GM08714 (cell line): ENCODE measurements at regions not wholly inside any gene's neighbourhood (a gene's known extent, or its start where the extent isn't known, plus 50 kb on each side); places are given as distances from the start of the nearest gene placed in this dataset.

Source experiments
- H3K4me3 ChIP-seq: fragments of 200-500 bp; sonication (Bioruptor generic); 2 replicates; pipeline ENCODE4 v1.5.1; 2014; ENCODE audit warnings: mild to moderate bottlenecking, low read length, inconsistent platforms
- ZNF274 ChIP-seq: IDR thresholded peaks from 2 replicates; pipeline ENCODE4 v1.6.1; 2012; ENCODE audit warnings: mild to moderate bottlenecking, low read depth, low read length

DNA sequence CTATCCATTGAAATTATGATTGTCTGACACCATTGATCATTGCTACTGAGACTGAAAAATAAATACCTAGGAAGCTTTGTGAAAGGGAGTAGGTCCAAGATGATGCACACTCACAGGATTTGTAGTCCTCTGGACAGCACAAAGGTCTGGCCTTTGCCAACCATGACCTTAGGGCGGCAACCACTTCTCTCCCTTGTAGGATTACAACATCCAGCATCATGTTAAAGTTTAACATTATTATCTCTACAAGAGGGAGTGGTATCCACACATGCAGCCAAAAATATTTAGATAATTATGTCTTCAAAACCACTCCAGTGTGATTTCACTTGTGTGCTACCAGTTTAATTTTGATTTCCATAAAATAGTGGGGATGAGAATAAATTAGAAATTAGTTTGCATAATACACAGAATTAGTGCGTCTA lies 51.1 kb upstream of the NHSL1 start:
- no peak overlapping the region for H3K4me3 ChIP-seq
- TF ChIP-seq ZNF274 = no peak

DNA sequence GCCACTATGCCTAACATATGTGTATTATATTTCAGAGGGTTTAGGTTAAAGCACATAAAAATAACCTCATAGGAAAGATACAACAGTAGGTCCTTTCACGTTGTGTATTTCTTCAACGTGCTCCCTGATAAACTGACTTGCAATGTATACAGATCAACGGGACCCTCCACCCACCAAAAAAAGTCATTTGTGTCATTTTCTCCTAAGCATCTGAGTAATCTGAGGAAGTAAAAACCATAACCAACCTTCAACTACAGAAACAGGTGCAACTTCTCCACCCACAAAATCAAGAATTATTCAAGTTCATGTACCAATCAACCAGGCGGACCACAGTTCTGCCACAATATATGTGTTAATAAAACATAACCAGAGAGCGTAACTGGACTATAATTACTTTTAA lies 54.9 kb upstream of the NHSL1 start:
- H3K4me3 ChIP-seq = no peak overlapping the region
- no peak for TF ChIP-seq ZNF274

DNA sequence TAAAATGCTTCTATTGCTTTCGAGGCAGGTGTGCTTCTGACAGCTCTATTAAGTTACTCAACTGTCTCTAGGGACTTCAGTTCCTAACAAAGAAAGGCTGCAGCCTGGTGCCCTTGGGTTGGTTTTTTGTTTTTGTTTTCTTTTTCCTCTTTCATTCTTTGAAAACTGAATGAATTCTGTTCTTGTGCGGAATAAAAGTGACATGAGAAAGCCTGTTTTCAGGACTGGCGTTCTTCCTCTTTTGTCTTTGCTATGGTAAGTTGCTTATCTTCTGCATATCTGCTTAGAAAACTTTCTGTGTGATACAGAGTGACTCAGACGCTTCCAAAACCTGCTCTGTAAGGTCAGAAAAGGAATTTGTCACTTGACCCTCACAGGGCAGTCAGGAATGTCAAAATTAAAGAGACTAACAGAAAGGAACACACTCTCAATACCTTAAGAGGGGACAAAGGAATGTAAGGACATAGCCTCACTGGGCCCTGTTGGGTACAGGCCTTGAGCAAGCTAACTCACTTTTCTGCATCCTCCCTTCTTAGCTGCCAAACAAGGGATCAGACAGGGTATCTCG lies 56.2 kb upstream of the NHSL1 start:
- TF ChIP-seq ZNF274 = no peak
- H3K4me3 ChIP-seq = no peak overlapping the region

DNA sequence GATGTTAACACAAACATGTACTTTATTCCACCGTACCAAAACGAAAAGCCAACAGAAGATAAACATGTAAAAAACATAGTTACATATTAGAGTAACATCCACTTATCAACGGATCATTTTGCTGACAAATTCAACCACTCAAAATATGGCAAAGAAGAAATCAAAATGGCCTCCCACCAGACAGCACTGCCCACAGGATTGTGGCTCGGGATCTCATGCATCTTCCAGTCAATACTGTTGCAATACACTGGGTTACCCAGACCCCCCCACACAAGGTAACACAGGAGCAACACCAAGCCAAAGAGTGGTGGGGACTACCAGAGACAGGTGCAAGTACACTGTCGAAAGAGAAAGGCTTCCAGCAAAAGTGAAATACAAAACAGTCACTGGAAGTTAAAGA lies 57.9 kb upstream of the NHSL1 start:
- H3K4me3 ChIP-seq = no peak overlapping the region
- TF ChIP-seq ZNF274 = no peak

DNA sequence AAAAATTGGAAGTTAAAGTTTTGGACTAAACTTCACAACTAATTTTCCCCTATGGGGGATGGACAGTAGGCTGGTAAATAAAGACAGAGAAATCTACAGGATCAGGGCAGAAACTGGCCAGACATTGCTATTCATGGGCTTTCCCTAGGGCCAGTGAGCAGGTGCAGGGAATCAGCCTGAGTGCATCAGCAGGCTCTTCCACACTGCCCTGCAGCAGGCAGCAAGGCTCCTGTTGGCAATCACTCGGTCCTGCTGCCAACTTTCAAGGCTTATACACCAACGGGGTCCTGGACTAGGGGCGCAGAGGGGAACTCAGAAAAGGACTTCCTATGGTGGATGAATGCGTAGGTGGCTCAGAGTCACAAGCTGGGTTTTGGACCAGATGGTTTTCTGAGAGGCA lies 59.8 kb upstream of the NHSL1 start:
- TF ChIP-seq ZNF274 = no peak
- no peak overlapping the region for H3K4me3 ChIP-seq

DNA sequence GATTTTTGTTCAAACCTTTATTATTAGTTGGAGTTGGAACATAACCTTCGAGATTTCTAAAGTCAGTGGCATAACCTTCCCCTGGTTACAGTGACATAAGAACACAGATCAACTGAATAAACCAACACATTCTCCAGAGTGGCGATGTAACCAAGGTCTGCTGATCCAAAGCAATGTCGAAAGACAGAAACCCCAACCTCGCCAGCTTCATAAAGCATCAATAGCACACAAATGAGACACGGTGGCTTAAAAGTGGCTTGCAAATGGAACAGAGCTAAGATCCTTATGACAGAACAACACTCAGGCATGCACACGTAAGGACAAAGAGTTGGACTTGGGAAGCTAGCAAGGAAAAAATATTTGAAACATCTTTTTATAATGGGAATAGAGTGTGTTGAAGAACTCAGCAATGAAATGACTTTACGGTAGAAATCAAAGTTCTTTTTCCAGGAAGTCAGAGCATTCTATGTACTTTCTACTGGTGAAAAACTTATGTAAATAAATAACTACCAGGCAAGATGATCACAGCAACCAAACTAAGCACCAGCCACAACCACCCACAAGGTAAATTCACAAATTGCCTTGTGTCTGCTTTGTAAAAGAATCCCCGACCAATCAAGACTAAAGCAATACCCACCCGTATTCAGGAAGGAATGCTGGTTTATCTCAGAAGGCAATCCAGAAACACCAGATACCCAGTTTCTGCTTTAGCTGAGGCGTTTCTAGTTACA lies 61.0 kb upstream of the NHSL1 start:
- no peak for TF ChIP-seq ZNF274
- H3K4me3 ChIP-seq = no peak overlapping the region

DNA sequence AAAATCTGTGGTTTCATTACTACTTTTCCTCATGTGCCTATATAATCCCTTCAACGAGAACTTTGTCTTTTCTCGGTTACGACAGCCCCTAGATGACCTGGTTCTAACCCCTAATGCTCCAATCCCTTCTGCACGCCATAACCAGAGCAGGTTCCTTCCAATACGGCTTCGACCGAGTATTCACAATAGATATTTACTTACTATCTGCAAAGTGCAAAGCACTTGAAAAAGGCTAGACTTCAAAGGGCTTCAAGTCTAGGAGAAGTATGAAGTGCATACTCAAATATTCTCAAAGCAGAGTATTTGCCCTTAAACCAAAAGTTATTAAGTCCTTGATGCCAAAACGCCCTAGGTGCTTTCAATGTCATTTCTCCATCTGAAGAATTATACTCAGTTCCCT lies 63.4 kb upstream of the NHSL1 start:
- no peak for TF ChIP-seq ZNF274

DNA sequence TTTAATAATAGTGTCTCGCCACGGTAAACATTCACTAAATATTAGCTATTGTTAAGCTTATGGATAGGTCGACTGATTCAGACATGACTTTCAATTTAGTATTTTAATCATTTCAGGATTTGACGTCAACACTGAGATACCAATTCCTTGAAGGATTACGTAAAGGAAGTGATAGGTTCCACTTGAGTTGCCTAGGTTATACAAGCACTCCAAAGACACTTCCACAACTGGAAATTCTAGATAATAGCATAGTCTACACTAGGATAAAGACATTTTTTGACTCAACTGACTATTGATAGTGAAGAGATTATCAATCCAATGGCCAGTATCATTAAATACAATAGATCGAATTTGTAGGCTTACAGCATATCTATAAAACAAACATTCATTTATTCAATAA lies 63.9 kb upstream of the NHSL1 start:
- TF ChIP-seq ZNF274 = no peak
- H3K4me3 ChIP-seq = no peak overlapping the region

More for the DNA sequence above, 63.4 kb upstream of the NHSL1 start:
- no peak overlapping the region for H3K4me3 ChIP-seq

DNA sequence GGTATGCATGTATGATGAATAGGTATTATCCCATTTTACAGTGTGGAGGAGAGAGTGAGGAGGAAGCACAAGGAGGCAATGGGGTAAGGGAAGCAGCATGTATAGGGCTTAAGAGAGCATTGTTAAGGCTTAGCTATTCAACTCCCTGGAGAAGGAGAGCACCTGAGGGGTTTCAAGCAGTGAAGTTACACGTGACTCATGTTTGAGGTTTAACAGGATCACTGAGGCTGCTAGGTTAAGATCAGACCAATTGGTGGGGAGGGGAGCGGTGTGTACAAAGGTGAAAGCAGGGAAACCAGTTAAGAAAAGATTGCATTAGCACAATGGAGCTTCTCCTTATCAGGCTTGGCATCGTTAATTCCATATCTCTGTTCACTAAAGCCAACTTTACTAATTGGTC lies 64.4 kb upstream of the NHSL1 start:
- TF ChIP-seq ZNF274 = no peak
- no peak overlapping the region for H3K4me3 ChIP-seq

DNA sequence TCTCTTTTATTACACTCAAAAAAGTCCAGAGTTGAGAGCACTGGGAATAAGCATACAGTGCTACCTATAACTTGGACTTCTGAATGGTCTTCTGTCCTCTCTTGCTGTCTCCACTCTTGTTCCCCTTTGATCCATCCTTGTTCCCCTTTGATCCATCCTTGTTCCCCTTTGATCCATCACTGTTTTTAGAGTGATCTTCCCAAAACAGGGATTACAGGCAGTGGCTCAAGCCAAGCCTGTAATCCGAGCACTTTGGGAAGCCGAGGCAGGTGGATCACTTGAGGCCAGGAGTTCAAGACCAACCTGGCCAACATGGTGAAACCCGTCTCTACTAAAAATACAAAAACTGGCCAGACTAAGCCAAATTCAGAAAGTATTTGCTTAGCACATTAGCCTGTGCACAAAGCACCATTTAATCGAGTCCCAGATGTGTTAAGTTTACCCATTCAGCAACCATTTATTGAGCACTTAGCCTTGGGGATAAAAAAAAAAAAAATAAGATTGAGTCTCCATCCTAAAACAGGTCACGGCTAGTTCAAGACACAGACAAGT lies 65.0 kb upstream of the NHSL1 start:
- TF ChIP-seq ZNF274 = no peak
- H3K4me3 ChIP-seq = no peak overlapping the region

DNA sequence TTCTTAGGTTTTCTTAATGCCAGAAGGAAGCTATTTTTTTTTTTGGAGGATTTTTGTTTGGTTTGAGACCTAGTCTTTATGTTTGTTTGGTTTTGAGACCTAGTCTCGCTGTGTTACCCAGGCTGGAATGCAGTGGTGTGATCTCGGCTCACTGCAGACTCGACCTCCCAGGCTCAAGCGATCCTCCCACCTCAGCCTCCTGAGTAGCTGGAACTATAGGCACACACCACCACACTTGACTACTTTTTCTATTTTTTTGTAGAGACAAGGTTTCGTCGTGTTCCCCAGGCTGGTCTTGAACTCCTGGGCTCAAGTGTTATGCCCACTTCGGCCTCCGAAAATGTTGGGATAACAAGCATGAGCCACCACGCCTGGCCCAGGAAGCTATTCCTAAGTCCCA lies 67.8 kb upstream of the NHSL1 start:
- H3K4me3 ChIP-seq = no peak overlapping the region
- TF ChIP-seq ZNF274 = no peak

DNA sequence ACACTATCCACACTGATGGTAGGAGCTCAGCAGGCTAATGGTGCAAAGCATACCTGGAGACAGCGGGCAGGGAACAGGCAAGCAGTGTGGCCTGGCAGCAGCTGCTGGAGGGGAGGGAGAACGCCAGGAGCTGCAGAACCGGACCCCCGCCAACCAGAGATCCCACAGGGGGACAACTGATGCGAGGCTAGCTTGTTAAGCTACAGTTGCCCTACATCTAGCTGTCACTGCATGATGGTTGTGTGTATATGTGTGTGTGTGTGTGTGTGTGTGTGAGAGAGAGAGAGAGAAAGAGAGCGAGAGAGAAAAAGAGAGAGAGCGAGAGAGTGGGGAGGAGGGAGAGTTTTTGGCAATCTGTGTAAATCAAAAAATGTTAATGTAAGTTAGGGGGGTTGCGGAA lies 69.7 kb upstream of the NHSL1 start:
- no peak overlapping the region for H3K4me3 ChIP-seq
- no peak for TF ChIP-seq ZNF274

DNA sequence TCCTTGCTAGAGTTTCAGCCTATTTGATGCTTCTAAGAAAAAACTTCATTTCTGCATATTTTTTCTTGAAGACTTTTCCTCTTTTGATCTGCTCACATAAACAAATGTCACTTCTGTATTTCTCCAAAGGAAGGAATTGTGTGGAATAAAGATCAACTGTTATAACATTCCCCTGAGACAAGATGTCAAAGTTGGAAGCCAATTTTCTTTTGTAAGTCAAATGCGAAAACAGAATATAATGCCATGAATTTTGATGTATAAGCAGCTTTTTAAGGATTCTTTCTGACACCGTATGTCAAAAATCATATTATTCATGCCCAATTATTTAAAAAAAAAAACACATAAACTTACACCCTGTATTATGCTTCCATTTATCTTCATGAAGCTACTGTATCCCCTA lies 70.3 kb upstream of the NHSL1 start:
- no peak for TF ChIP-seq ZNF274
- no peak overlapping the region for H3K4me3 ChIP-seq

DNA sequence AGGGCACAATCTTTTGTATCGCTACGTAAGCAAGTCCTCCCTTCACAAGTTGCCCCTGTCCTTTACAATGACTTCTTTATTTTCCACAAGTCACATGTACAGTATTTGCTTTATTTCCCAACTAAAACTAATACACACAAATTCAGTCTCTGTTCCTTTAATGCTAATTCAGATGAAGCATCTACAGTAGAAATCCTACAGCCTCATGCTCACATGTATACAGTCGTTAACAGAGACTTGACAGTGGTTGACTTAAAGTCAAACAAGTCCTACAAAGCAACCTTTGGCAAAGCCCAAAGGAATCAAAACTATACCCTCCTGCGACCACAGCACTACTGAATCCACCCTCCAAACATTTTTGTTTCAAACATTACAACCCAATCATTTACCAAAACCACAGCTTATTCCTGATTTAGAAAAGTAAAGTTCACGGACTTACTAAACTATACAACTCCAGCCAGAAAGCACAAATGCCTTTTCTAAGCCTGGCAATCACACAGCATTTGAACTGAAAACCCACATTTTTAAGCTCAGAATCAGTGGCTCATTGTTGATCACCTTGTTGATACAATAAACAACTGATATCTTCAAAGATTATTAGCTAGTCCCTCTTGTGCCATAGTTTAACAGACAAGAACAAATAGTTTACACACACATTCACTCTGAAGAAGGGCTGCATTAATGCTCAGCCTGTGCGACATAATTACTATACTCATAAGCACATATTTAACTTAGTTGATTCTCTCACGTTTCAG lies 70.9 kb upstream of the NHSL1 start:
- TF ChIP-seq ZNF274 = no peak
- no peak overlapping the region for H3K4me3 ChIP-seq

DNA sequence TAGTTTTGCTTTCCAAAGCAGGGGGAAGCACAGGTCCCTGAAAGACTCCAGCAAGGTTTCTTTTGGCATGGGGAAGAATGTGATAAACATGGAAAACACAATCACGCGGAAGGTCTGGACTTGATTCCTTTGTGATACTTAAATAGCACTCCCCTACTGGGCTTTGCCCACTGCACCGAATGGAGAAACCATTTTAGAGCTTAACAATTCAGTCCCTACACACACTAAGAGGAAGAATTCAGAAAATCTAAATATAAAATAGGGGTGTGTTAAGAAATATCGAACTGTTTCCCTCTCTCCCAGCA lies 71.4 kb upstream of the NHSL1 start:
- TF ChIP-seq ZNF274 = no peak
- no peak overlapping the region for H3K4me3 ChIP-seq
